Subcutaneous abdominal adipose tissue (tissue), 5 donors: ENCODE measurements at regions not wholly inside any gene's neighbourhood (a gene's known extent, or its start where the extent isn't known, plus 50 kb on each side); places are given as distances from the start of the nearest gene placed in this dataset.

Experiments
- H3K27ac ChIP-seq: one replicate; pipeline ENCODE4 v1.7.0; 2013; ENCODE audit warnings: low read depth, mild to moderate bottlenecking, inconsistent platforms, low read length, moderate library complexity
- H3K27me3 ChIP-seq, 5 donors: one replicate each; pipeline ENCODE4 v1.7.0; 2013; ENCODE audit warnings: low read length in 5 of 5, inconsistent platforms in 1 of 5; ENCODE audit not compliant: control insufficient read depth in 5 of 5, insufficient read depth in 4 of 5
- H3K36me3 ChIP-seq, 5 donors: one replicate each; pipeline ENCODE4 v1.7.0; 2013; ENCODE audit warnings: low read length in 5 of 5; ENCODE audit not compliant: control insufficient read depth in 5 of 5, insufficient read depth in 5 of 5
- H3K4me1 ChIP-seq, 5 donors: one replicate each; pipeline ENCODE4 v1.7.0; 2013; ENCODE audit warnings: low read length in 5 of 5, mild to moderate bottlenecking in 3 of 5, moderate library complexity in 1 of 5; ENCODE audit not compliant: control insufficient read depth in 5 of 5, insufficient read depth in 5 of 5
- H3K4me3 ChIP-seq, 5 donors: one replicate each; pipeline ENCODE4 v1.7.0; 2013; ENCODE audit warnings: low read length in 5 of 5, low read depth in 1 of 5
- H3K9ac ChIP-seq, 5 donors: one replicate each; pipeline ENCODE4 v1.7.0; 2013; ENCODE audit warnings: low read length in 5 of 5, mild to moderate bottlenecking in 4 of 5, moderate library complexity in 3 of 5
- H3K9me3 ChIP-seq, 5 donors: one replicate each; pipeline ENCODE4 v1.7.0; 2013; ENCODE audit warnings: low read length in 5 of 5; ENCODE audit not compliant: control insufficient read depth in 5 of 5
- donor health status: healthy.
- donor health status: healthy.
- donor health status: healthy.
- donor health status: healthy.
- donor health status: healthy.

- H3K9ac ChIP-seq, result no peak overlapping the region
- no peaks in the 10 kb centered on the region for H3K36me3 ChIP-seq
- no peak overlapping the region for H3K27ac ChIP-seq
- H3K4me1 ChIP-seq, result peaks cover 4 to 46% (median 18%) of the 10 kb centered on the region in 5 donors
- no peaks in the 10 kb centered on the region for H3K9me3 ChIP-seq
- H3K27me3 ChIP-seq, result no peaks in the 10 kb centered on the region
- no peak overlapping the region for H3K4me3 ChIP-seq
These were observed 494.2 kb upstream of the ZMIZ1 start for GRCh38 chr10:78574547-78574946.

- peaks cover 4 to 46% (median 23%) of the 10 kb centered on the region in 5 donors for H3K4me1 ChIP-seq
- no peak overlapping the region for H3K4me3 ChIP-seq
- no peak overlapping the region for H3K27ac ChIP-seq
- no peaks in the 10 kb centered on the region for H3K36me3 ChIP-seq
- H3K9me3 ChIP-seq, result no peaks in the 10 kb centered on the region
- no peak overlapping the region for H3K9ac ChIP-seq
- H3K27me3 ChIP-seq, result no peaks in the 10 kb centered on the region
These were observed 493.4 kb upstream of the ZMIZ1 start for GRCh38 chr10:78575400-78575799.

GRCh38 chr10:78576276-78576675 lies 492.5 kb upstream of the ZMIZ1 start:
- Histone ChIP-seq H3K4me1 (peaks cover 4 to 43% (median 23%) of the 10 kb centered on the region in 5 donors), H3K9me3 (no peaks in the 10 kb centered on the region), H3K36me3 (no peaks in the 10 kb centered on the region), H3K27ac (no peak overlapping the region), H3K4me3 (no peak overlapping the region), H3K9ac (no peak overlapping the region), H3K27me3 (no peaks in the 10 kb centered on the region)

DNA sequence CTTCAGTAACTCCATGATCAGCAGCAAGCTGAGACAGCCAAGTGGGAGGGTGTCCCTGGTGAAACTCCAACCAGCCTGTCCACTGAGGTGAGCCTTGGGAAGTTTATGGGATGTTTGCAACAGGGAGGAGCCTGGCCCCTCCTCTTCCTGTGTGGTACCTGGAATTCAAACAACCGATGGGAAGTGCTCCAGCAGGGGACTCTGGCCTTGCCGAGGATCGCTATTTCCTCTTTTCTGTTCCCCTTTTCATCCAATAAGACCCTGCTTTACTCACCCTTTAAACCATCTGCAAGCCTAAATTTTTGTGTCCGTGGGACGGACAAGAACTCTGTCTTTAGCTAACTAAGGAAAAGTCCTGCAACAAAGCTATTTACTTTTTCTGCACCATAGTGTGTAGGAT lies 491.1 kb upstream of the ZMIZ1 start:
- Histone ChIP-seq H3K9me3 (no peaks in the 10 kb centered on the region), H3K36me3 (no peaks in the 10 kb centered on the region), H3K4me3 (no peak overlapping the region), H3K4me1 (peaks cover 0 to 31% (median 13%) of the 10 kb centered on the region in 5 donors), H3K27me3 (no peaks in the 10 kb centered on the region), H3K9ac (no peak overlapping the region), H3K27ac (no peak overlapping the region)

GRCh38 chr10:78578929-78579328 lies 489.8 kb upstream of the ZMIZ1 start:
- Histone ChIP-seq H3K4me1 (peaks cover 0 to 23% (median 7%) of the 10 kb centered on the region in 5 donors), H3K9me3 (no peaks in the 10 kb centered on the region), H3K36me3 (no peaks in the 10 kb centered on the region), H3K4me3 (no peak overlapping the region), H3K9ac (no peak overlapping the region), H3K27me3 (no peaks in the 10 kb centered on the region), H3K27ac (no peak overlapping the region)

DNA sequence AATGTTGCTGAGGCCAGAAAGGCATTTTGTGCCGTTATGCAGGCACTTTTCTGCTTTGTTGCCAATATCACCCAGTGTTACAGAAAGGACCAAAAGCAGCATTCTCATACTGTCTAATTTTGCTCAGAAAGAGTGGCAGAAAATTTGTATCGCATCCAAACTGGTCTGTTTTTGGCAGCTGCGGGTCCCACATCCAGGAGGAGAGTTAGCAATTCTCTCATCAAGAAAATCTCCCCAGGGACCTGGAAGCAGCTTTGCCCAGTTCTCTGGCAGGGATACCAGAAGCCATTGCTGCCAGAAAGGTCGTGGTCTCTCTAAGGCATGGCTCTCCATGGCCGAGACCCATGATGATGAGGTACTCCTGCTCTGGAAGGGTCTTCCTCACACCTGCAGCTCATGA lies 489.2 kb upstream of the ZMIZ1 start:
- Histone ChIP-seq H3K9me3 (no peaks in the 10 kb centered on the region), H3K27ac (no peak overlapping the region), H3K27me3 (no peaks in the 10 kb centered on the region)

DNA sequence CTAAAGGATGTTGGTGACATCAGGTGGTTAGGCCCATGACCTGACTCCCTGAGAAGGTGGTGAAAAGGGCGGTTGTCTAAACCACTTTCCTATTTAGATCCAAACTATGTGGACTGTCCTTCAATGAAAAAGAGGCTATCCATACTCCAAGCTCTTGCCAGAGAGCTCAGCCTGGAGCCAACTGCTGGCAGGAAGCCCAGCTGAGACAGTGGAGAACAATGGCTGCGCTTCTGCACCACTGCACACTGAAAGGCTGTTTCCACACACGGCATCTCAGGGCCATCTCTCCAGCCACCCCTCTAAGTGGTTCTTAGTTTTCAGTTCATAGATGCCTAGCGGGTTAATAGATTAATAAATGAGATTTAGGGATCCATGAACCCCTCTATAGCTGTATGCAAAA lies 488.8 kb upstream of the ZMIZ1 start:
- Histone ChIP-seq H3K36me3 (no peaks in the 10 kb centered on the region), H3K9ac (no peak overlapping the region), H3K9me3 (no peaks in the 10 kb centered on the region), H3K4me1 (peaks cover 0 to 19% (median 7%) of the 10 kb centered on the region in 5 donors), H3K27ac (no peak overlapping the region), H3K27me3 (no peaks in the 10 kb centered on the region), H3K4me3 (no peak overlapping the region)

More for the DNA sequence above, 489.2 kb upstream of the ZMIZ1 start:
- H3K4me3 ChIP-seq, result no peak overlapping the region
- H3K9ac ChIP-seq, result no peak overlapping the region
- H3K36me3 ChIP-seq, result no peaks in the 10 kb centered on the region
- peaks cover 0 to 19% (median 7%) of the 10 kb centered on the region in 5 donors for H3K4me1 ChIP-seq

- no peak overlapping the region for H3K27ac ChIP-seq
- H3K4me3 ChIP-seq, result no peak overlapping the region
- H3K4me1 ChIP-seq, result peaks cover 0 to 18% (median 7%) of the 10 kb centered on the region in 5 donors
- no peaks in the 10 kb centered on the region for H3K36me3 ChIP-seq
- no peak overlapping the region for H3K9ac ChIP-seq
- H3K9me3 ChIP-seq, result no peaks in the 10 kb centered on the region
- no peaks in the 10 kb centered on the region for H3K27me3 ChIP-seq
These were observed 487.6 kb upstream of the ZMIZ1 start for GRCh38 chr10:78581133-78581694.

DNA sequence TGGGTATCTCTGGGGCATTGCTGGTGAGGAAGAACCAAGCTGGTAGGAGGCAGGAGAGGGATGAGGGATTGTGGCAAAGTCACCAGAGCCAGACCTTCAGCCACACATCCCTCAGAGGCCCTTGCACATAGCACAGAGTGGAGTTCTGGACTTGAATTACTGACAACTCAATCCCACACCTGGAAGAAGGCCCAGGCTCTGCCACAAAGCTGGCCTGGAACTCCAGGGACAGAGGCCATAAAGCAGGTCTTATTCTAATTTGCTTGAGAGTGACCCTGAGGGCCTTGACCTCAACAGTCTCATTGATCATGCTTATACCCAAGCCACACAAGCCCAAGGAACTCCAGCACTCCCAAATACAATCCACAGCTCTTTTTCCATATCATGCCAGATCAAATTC lies 486.2 kb upstream of the ZMIZ1 start:
- Histone ChIP-seq H3K36me3 (no peaks in the 10 kb centered on the region), H3K27ac (no peak overlapping the region), H3K9me3 (no peaks in the 10 kb centered on the region), H3K4me1 (peaks cover 0 to 18% (median 7%) of the 10 kb centered on the region in 5 donors), H3K4me3 (no peak overlapping the region), H3K27me3 (no peaks in the 10 kb centered on the region), H3K9ac (no peak overlapping the region)

- no peak overlapping the region for H3K4me3 ChIP-seq
- H3K27ac ChIP-seq, result no peak overlapping the region
- no peaks in the 10 kb centered on the region for H3K36me3 ChIP-seq
- H3K9ac ChIP-seq, result no peak overlapping the region
- H3K27me3 ChIP-seq, result no peaks in the 10 kb centered on the region
- H3K4me1 ChIP-seq, result peaks cover 0 to 18% (median 13%) of the 10 kb centered on the region in 5 donors
- no peaks in the 10 kb centered on the region for H3K9me3 ChIP-seq
These were observed 484.5 kb upstream of the ZMIZ1 start for GRCh38 chr10:78584266-78584665.
